GM12878 (cell line): ENCODE measurements at regions not wholly inside any gene's neighbourhood (a gene's known extent, or its start where the extent isn't known, plus 50 kb on each side); places are given as distances from the start of the nearest gene placed in this dataset.
A peak's percentile ranks its signal among the peaks of the same experiment; 100 is the strongest.

Experiments
- CTCF ChIP-seq, 3 experiments: IDR thresholded peaks in 2 of 3; conservative IDR thresholded peaks in 1 of 3; 2 replicates each; pipeline ENCODE4 v1.5.1; 2011; ENCODE audit warnings: low read depth in 3 of 3, low read length in 3 of 3, mild to moderate bottlenecking in 3 of 3, control low read depth in 2 of 3, moderate library complexity in 2 of 3, inconsistent platforms in 1 of 3, mixed read lengths in 1 of 3; ENCODE audit not compliant: control insufficient read depth in 2 of 3, insufficient read depth in 1 of 3; ENCODE audit errors: extremely low read depth in 1 of 3
- EGR1 ChIP-seq, 2 experiments: IDR thresholded peaks; 1 replicate in 1 of 2; 2 replicates in 1 of 2; pipeline ENCODE4 v1.6.1; 2011 to 2012; ENCODE audit warnings: low read depth in 2 of 2, low read length in 2 of 2, borderline replicate concordance in 1 of 2, mild to moderate bottlenecking in 1 of 2, moderate library complexity in 1 of 2
- ESRRA ChIP-seq: IDR thresholded peaks from 2 replicates; pipeline ENCODE4 v1.6.1; 2012; ENCODE audit warnings: mild to moderate bottlenecking, low read length, improper control_type of control experiment
- FOS ChIP-seq: IDR thresholded peaks from 3 replicates; pipeline ENCODE4 v1.6.1; 2011; ENCODE audit warnings: borderline replicate concordance; ENCODE audit not compliant: insufficient read length; ENCODE audit errors: extremely low read depth
- IKZF1 ChIP-seq: fragments of 450-650 bp; conservative IDR thresholded peaks from 2 replicates; pipeline ENCODE4 v1.6.1; 2017; ENCODE audit warnings: antibody characterized with exemption, mild to moderate bottlenecking
- JUNB ChIP-seq: IDR thresholded peaks from 2 replicates; pipeline ENCODE4 v1.6.1; 2016; ENCODE audit warnings: antibody characterized with exemption, mild to moderate bottlenecking
- KLF5 ChIP-seq: fragments of 450-650 bp; IDR thresholded peaks from 2 replicates; pipeline ENCODE4 v1.6.1; 2014; ENCODE audit warnings: mild to moderate bottlenecking; ENCODE audit not compliant: partially characterized antibody
- LARP7 ChIP-seq: fragments of 450-650 bp; IDR thresholded peaks from 2 replicates; pipeline ENCODE4 v1.6.1; 2017; ENCODE audit warnings: mild to moderate bottlenecking
- PAX5 ChIP-seq: IDR thresholded peaks from 2 replicates; pipeline ENCODE4 v1.6.1; 2011; ENCODE audit warnings: low read depth, low read length, borderline replicate concordance
- SMAD5 ChIP-seq: IDR thresholded peaks from 2 replicates; pipeline ENCODE4 v1.6.1; 2016; ENCODE audit warnings: antibody characterized with exemption, low read depth
- STAT1 ChIP-seq: fragments of 450-650 bp; conservative IDR thresholded peaks from 2 replicates; pipeline ENCODE4 v1.6.1; 2014; ENCODE audit warnings: antibody characterized with exemption, mild to moderate bottlenecking
- SUPT20H ChIP-seq: IDR thresholded peaks from 2 replicates; pipeline ENCODE4 v1.6.1; 2011; ENCODE audit warnings: low read depth, mild to moderate bottlenecking, low read length, moderate library complexity, borderline replicate concordance; ENCODE audit not compliant: control insufficient read depth
- TARDBP ChIP-seq: IDR thresholded peaks from 2 replicates; pipeline ENCODE4 v1.6.1; 2016; ENCODE audit warnings: borderline replicate concordance
- USF1 ChIP-seq: IDR thresholded peaks from 2 replicates; pipeline ENCODE4 v1.6.1; 2011; ENCODE audit warnings: borderline replicate concordance, low read depth, mild to moderate bottlenecking, moderate library complexity, mixed read lengths, low read length; ENCODE audit not compliant: insufficient read depth; ENCODE audit errors: extremely low read length
- YY1 ChIP-seq: IDR thresholded peaks from 2 replicates; pipeline ENCODE4 v1.6.1; 2011; ENCODE audit warnings: low read depth, mild to moderate bottlenecking, low read length
- ZBED1 ChIP-seq: IDR thresholded peaks from 2 replicates; pipeline ENCODE4 v1.6.1; 2016; ENCODE audit warnings: borderline replicate concordance
- ZNF207 ChIP-seq: fragments of 450-650 bp; IDR thresholded peaks from 2 replicates; pipeline ENCODE4 v1.6.1; 2014; ENCODE audit warnings: antibody characterized with exemption, mild to moderate bottlenecking, borderline replicate concordance
- ZNF384 ChIP-seq: IDR thresholded peaks from 2 replicates; pipeline ENCODE4 v1.6.1; 2012; ENCODE audit warnings: low read depth, mild to moderate bottlenecking, low read length, improper control_type of control experiment, borderline replicate concordance
- TF ChIP-seq, protein P1 (sequence below): fragments of 450-650 bp; conservative IDR thresholded peaks from 2 replicates; pipeline ENCODE4 v1.6.1; 2017; ENCODE audit warnings: mild to moderate bottlenecking, moderate library complexity
- TF ChIP-seq, protein P2 (sequence below): IDR thresholded peaks from 2 replicates; pipeline ENCODE4 v1.6.1; 2012; ENCODE audit warnings: low read depth, low read length, improper control_type of control experiment
- TF ChIP-seq, protein P3 (sequence below): fragments of 150-350 bp; IDR thresholded peaks from 2 replicates; pipeline ENCODE4 v1.6.1; 2014; ENCODE audit warnings: mild to moderate bottlenecking, low read depth, low read length
- TF ChIP-seq, protein P4 (sequence below): fragments of 450-650 bp; IDR thresholded peaks from 2 replicates; pipeline ENCODE4 v1.6.1; 2017; ENCODE audit warnings: mild to moderate bottlenecking

DNA sequence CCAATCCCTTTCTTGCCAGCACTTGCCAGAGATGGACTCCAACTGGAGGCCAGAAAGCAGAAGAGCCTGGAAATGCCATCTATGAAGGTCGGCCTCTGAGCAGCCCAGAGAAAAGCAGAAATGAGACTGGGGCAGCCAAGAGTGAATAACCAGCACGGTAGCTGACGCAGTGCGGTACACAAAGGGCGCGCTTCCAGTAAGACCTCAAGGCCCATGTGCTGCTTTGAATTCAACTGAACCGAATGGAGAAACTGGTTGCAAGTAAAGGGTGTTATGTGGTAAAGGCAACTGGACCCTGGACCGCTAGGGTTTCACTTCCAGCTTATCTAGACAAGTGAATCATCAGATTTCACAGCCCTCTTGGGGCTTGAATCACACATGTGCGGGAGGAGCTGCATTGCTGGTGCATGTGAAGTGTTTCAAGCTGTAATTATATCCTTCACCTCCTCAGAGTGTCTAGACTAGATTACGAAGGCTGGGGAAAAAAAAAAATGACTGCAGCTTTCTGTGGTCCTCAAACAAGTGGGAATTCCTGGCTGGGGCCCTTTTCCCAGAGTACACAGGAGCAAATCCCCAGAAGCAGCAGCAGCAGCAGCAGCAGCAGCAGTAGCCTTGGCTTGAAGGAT, 128.9 kb downstream of the CCDC34 start (continued):
- no peak for TF ChIP-seq EGR1 (IDR thresholded peaks at IDR 0.05; ENCODE audit: borderline replicate concordance in 1 of 2, low read depth in 2 of 2, low read length in 2 of 2)
- TF ChIP-seq IKZF1, result peak; percentile 96
- TF ChIP-seq LARP7, result peak; percentile 72; the same call in 1 of the 2 replicates
- no peak for TF ChIP-seq SMAD5
- TF ChIP-seq, protein P1, sequence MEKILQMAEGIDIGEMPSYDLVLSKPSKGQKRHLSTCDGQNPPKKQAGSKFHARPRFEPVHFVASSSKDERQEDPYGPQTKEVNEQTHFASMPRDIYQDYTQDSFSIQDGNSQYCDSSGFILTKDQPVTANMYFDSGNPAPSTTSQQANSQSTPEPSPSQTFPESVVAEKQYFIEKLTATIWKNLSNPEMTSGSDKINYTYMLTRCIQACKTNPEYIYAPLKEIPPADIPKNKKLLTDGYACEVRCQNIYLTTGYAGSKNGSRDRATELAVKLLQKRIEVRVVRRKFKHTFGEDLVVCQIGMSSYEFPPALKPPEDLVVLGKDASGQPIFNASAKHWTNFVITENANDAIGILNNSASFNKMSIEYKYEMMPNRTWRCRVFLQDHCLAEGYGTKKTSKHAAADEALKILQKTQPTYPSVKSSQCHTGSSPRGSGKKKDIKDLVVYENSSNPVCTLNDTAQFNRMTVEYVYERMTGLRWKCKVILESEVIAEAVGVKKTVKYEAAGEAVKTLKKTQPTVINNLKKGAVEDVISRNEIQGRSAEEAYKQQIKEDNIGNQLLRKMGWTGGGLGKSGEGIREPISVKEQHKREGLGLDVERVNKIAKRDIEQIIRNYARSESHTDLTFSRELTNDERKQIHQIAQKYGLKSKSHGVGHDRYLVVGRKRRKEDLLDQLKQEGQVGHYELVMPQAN, result no peak
- 0 out of 6 replicates have a peak, but pooled peaks of 1 of the 3 experiments have one; percentile 6 for TF ChIP-seq CTCF (IDR thresholded peaks at IDR 0.05 in 2 of 3, conservative IDR thresholded peaks at IDR 0.05 in 1 of 3; ENCODE audit: control insufficient read depth in 2 of 3, extremely low read depth in 1 of 3, insufficient read depth in 1 of 3, low read depth in 3 of 3, low read length in 3 of 3)
- peak; percentile 98 for TF ChIP-seq PAX5
- no peak for TF ChIP-seq FOS
- TF ChIP-seq USF1, result no peak
- TF ChIP-seq ZNF207, result 0 out of 2 replicates have a peak, but pooled peaks have one; percentile 63
- TF ChIP-seq ZBED1, result no peak
- peak; percentile 84 for TF ChIP-seq KLF5
- peak; percentile 19; the same call in 1 of the 2 replicates for TF ChIP-seq JUNB
- no peak for TF ChIP-seq STAT1
- no peak for TF ChIP-seq ZNF384
- TF ChIP-seq ESRRA, result no peak
- TF ChIP-seq, protein P2, sequence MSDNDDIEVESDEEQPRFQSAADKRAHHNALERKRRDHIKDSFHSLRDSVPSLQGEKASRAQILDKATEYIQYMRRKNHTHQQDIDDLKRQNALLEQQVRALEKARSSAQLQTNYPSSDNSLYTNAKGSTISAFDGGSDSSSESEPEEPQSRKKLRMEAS, result peak; percentile 64; the same call in 1 of the 2 replicates
- TF ChIP-seq SUPT20H, result no peak
- peak; percentile 14; the same call in 1 of the 2 replicates for TF ChIP-seq YY1
- no peak for TF ChIP-seq TARDBP
- TF ChIP-seq, protein P3, sequence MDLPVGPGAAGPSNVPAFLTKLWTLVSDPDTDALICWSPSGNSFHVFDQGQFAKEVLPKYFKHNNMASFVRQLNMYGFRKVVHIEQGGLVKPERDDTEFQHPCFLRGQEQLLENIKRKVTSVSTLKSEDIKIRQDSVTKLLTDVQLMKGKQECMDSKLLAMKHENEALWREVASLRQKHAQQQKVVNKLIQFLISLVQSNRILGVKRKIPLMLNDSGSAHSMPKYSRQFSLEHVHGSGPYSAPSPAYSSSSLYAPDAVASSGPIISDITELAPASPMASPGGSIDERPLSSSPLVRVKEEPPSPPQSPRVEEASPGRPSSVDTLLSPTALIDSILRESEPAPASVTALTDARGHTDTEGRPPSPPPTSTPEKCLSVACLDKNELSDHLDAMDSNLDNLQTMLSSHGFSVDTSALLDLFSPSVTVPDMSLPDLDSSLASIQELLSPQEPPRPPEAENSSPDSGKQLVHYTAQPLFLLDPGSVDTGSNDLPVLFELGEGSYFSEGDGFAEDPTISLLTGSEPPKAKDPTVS, result no peak
- TF ChIP-seq, protein P4, sequence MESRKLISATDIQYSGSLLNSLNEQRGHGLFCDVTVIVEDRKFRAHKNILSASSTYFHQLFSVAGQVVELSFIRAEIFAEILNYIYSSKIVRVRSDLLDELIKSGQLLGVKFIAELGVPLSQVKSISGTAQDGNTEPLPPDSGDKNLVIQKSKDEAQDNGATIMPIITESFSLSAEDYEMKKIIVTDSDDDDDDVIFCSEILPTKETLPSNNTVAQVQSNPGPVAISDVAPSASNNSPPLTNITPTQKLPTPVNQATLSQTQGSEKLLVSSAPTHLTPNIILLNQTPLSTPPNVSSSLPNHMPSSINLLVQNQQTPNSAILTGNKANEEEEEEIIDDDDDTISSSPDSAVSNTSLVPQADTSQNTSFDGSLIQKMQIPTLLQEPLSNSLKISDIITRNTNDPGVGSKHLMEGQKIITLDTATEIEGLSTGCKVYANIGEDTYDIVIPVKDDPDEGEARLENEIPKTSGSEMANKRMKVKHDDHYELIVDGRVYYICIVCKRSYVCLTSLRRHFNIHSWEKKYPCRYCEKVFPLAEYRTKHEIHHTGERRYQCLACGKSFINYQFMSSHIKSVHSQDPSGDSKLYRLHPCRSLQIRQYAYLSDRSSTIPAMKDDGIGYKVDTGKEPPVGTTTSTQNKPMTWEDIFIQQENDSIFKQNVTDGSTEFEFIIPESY, result no peak
